ENCODE measurements at regions not wholly inside any gene's neighbourhood (a gene's known extent, or its start where the extent isn't known, plus 50 kb on each side); places are given as distances from the start of the nearest gene placed in this dataset.

DNA sequence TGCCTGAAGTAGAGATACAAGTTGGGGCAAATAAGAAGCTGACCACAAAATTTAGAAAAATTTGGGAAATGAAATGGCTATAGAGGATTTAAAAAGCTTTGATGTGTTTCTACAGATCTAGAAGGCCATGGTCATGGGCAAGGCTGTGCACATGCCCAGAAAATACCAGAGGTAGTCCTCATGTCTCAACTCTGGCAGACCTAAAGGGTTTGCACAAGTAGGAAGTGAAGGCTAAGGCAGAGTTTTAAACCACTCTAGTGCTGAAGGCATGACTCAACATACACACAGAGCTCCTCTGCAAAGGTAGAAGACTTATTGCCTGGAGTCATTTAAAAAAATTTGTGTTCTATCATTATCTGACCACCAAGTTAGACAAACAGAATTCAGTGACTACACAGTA, 364.6 kb downstream of the CCSER2 start:
- intact Hi-C loops (cut with DNase I) = no loop called here
- DNase-seq = no peak
- no peaks in the 10 kb centered on the region for H3K27me3 ChIP-seq
- peaks cover 0 to 8% (median 2%) of the 10 kb centered on the region in 3 donors for H3K9me3 ChIP-seq
- H3K36me3 ChIP-seq (replicated peaks in 1 of 2; ENCODE audit: insufficient read depth in 1 of 2, low read depth in 2 of 2) = no peaks in the 10 kb centered on the region
- no peak overlapping the region for H3K27ac ChIP-seq
- no peak for ATAC-seq
- H3K4me3 ChIP-seq = no peak overlapping the region
- TF ChIP-seq, protein P1, sequence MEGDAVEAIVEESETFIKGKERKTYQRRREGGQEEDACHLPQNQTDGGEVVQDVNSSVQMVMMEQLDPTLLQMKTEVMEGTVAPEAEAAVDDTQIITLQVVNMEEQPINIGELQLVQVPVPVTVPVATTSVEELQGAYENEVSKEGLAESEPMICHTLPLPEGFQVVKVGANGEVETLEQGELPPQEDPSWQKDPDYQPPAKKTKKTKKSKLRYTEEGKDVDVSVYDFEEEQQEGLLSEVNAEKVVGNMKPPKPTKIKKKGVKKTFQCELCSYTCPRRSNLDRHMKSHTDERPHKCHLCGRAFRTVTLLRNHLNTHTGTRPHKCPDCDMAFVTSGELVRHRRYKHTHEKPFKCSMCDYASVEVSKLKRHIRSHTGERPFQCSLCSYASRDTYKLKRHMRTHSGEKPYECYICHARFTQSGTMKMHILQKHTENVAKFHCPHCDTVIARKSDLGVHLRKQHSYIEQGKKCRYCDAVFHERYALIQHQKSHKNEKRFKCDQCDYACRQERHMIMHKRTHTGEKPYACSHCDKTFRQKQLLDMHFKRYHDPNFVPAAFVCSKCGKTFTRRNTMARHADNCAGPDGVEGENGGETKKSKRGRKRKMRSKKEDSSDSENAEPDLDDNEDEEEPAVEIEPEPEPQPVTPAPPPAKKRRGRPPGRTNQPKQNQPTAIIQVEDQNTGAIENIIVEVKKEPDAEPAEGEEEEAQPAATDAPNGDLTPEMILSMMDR (IDR thresholded peaks at IDR 0.05) = no peak
- no peak for TF ChIP-seq POLR2A (IDR thresholded peaks at IDR 0.05)
- no peaks in the 10 kb centered on the region for H3K4me1 ChIP-seq

DNA sequence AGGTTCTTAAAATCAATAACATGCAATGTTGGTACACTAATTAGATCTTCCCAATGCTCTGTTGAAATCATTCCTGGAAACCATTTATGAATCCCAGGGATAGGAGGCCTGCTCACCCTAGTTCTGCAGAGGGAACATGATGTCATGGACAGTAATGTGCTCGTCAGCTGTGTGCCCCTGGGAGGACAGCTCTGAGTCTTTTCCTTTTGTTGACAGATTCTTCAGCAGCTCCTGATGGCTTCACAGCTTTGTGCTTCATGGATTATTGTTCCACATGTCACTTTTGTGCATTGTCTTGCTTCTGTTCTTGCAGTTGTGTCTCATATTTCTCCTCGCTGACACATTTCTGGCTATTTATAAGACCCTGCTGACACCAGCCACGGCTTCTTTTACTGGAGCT, 367.5 kb downstream of the CCSER2 start:
- H3K9me3 ChIP-seq = peaks cover 0 to 8% (median 0%) of the 10 kb centered on the region in 3 donors
- H3K27ac ChIP-seq = no peak overlapping the region
- no peaks in the 10 kb centered on the region for H3K27me3 ChIP-seq
- TF ChIP-seq, protein P1 (IDR thresholded peaks at IDR 0.05) = no peak
- TF ChIP-seq POLR2A (IDR thresholded peaks at IDR 0.05) = no peak
- no peaks in the 10 kb centered on the region for H3K36me3 ChIP-seq (replicated peaks in 1 of 2; ENCODE audit: insufficient read depth in 1 of 2, low read depth in 2 of 2)
- DNase-seq (no peak), ATAC-seq (no peak)
- WGBS, 2 donors = 50 to 57% methylated on average over 3 of the region's 3 CpGs
- intact Hi-C loops (cut with DNase I) = no loop called here
- H3K4me3 ChIP-seq = no peak overlapping the region
- no peaks in the 10 kb centered on the region for H3K4me1 ChIP-seq

DNA sequence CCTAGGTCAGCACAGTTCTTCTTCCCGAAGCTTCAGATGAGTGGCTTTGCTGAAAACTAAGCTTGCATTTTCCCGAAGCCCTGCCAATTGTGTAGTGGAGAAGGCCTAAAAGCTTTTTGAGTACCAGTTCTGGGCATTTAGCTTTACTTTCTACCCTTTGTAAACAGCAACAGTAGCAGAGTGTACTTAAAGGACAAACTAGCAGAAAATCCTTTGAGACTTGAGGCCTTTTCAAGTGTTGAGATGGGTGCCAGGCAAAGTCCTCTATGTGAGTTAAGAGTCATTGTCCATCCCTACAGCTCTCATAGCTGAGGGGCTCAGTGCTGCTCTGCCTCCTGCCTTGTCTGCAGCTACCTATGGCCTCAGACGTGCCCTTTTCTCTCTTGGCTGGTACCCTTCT, 368.2 kb downstream of the CCSER2 start:
- Histone ChIP-seq H3K27ac (no peak overlapping the region), H3K36me3 (replicated peaks in 1 of 2; ENCODE audit: insufficient read depth in 1 of 2, low read depth in 2 of 2) (no peaks in the 10 kb centered on the region), H3K9me3 (peaks cover 0 to 8% (median 0%) of the 10 kb centered on the region in 3 donors), H3K4me3 (no peak overlapping the region), H3K27me3 (no peaks in the 10 kb centered on the region), H3K4me1 (no peaks in the 10 kb centered on the region)
- intact Hi-C loops (cut with DNase I) = no loop called here
- ATAC-seq (no peak), DNase-seq (no peak)
- WGBS, 2 donors = 65 to 75% methylated on average over 3 of the region's 3 CpGs
- TF ChIP-seq POLR2A (IDR thresholded peaks at IDR 0.05) = no peak
- TF ChIP-seq, protein P1 (IDR thresholded peaks at IDR 0.05) = no peak

DNA sequence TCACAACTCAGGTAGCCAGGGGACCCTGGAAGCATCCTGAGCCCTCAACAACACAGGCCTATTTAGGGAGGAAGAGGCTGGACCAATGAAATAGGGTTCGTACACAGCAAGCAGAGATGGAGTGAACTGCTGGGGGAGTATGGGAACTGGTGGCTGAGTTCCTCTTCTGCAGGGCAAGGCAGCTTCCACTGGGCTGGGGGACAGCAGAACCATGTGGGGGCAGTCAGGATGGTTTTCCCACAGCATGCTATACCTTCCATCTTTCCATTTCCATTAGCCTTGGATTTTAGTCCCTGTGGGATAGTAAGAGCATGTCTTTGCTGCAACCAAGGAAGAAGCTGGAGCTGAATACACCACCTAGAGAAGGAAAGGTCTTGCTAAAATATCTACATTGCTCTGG, 370.6 kb downstream of the CCSER2 start:
- Histone ChIP-seq H3K9me3 (no peaks in the 10 kb centered on the region), H3K4me3 (no peak overlapping the region), H3K4me1 (no peaks in the 10 kb centered on the region), H3K27me3 (no peaks in the 10 kb centered on the region), H3K36me3 (replicated peaks in 1 of 2; ENCODE audit: insufficient read depth in 1 of 2, low read depth in 2 of 2) (no peaks in the 10 kb centered on the region), H3K27ac (no peak overlapping the region)
- ATAC-seq (no peak), DNase-seq (no peak)
- no peak for TF ChIP-seq POLR2A (IDR thresholded peaks at IDR 0.05)
- TF ChIP-seq, protein P1 (IDR thresholded peaks at IDR 0.05) = no peak
- intact Hi-C loops (cut with DNase I) = no loop called here
- WGBS, 2 donors = 58 to 75% methylated on average over 1 of the region's 1 CpG

DNA sequence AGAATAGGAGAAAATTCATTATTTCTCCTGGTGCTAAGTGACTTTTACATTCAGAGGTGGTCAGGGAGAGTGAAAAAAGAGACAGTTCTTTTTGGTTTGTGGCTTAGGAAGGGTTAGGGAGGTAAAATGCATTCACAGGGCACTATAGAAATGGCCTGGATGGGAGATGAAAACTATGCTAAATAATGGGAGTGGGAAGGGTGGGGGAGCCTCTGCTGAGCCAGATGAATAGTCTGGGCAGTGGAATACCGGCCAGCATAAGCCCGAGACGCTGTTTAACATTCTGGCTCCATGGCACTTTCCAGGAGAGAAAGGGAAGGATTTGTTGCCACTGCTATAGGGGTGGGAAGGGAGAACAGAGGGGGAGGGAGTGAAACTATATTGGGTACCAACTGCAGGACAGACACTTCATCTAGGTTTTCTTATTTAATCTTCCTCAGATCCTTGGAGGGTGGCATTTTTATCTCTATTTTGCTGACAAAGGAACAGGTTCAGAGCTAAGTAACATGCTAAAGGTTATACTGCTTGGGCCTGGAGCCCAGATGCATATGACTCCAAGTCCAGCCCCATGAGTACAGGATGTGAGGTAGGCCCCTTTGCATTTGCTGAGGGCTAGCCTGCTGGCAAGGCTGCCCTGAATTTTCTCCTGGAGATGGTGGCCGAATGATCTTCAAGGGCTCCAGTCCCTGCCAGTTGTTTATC, 372.4 kb downstream of the CCSER2 start:
- Histone ChIP-seq H3K27me3 (no peaks in the 10 kb centered on the region), H3K9me3 (no peaks in the 10 kb centered on the region), H3K36me3 (replicated peaks in 1 of 2; ENCODE audit: insufficient read depth in 1 of 2, low read depth in 2 of 2) (no peaks in the 10 kb centered on the region), H3K4me1 (no peaks in the 10 kb centered on the region), H3K4me3 (no peak overlapping the region), H3K27ac (no peak overlapping the region)
- intact Hi-C loops (cut with DNase I) = no loop called here
- DNase-seq = no peak
- no peak for ATAC-seq
- 56 to 57% methylated on average over 4 of the region's 4 CpGs for WGBS, 2 donors
- TF ChIP-seq, protein P1 (IDR thresholded peaks at IDR 0.05) = no peak
- TF ChIP-seq POLR2A (IDR thresholded peaks at IDR 0.05) = no peak
